AG04450 (cell line): ENCODE measurements at regions not wholly inside any gene's neighbourhood (a gene's known extent, or its start where the extent isn't known, plus 50 kb on each side); places are given as distances from the start of the nearest gene placed in this dataset.

Experiments used
- CTCF ChIA-PET: fragments of 300-600, 350-600 bp; formaldehyde crosslinking; extraction: SDS; loops from one replicate; lab custom pipeline; 2022; ENCODE audit warnings: antibody characterized with exemption, inconsistent platforms; lab: Charles Lee
- POLR2A ChIA-PET: fragments of 350-600 bp; formaldehyde crosslinking; extraction: SDS; loops from one replicate; lab custom pipeline; 2021; ENCODE audit warnings: antibody characterized with exemption, inconsistent platforms; lab: Yijun Ruan, JAX
- DNase-seq: peaks from one replicate; pipeline ENCODE4 v3.0.0-alpha.2; 2011; ENCODE audit warnings: low read depth, low spot score
- H3K27ac ChIP-seq: one replicate; pipeline ENCODE4 v1.5.1; 2012; ENCODE audit warnings: low read depth, low read length, control low read depth
- H3K27me3 ChIP-seq: one replicate; pipeline ENCODE4 v1.6.0; 2012; ENCODE audit warnings: low read length; ENCODE audit not compliant: control insufficient read depth, insufficient read depth
- H3K4me3 ChIP-seq: 2 replicates; pipeline ENCODE4 v1.5.1; 2011; ENCODE audit warnings: mild to moderate bottlenecking, low read depth, low read length, control low read depth
- H3K9me3 ChIP-seq: 2 replicates; pipeline ENCODE4 v1.5.1; 2012; ENCODE audit warnings: low read length; ENCODE audit not compliant: control insufficient read depth, insufficient read depth
- CTCF ChIP-seq: IDR thresholded peaks from 2 replicates; pipeline ENCODE4 v1.5.1; 2011; ENCODE audit warnings: low read depth, low read length, control low read depth, inconsistent platforms

DNA sequence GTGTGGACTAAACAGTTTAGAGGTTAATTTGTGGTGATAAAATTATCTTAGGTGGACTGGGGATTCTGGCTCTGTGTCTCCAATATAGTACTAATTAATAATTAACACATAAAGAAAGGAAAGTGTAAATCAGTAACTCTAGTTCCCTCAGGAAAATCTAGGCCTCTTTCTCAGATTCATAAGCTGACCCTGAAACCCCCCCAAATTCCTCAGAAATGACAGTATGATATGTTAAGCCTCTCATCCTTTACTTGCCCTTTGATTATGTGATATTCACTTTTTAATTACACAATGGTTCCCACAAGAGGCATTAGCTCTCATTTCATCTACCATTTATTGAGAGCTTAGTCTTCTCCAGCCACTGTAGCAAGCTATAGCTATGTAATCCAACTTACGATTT, 636.2 kb upstream of the SEMA6A start:
- Histone ChIP-seq H3K27me3 (no peaks in the 10 kb centered on the region), H3K27ac (no peak overlapping the region), H3K9me3 (peaks cover 9% of the 10 kb centered on the region; the same call in 1 of the 2 replicates), H3K4me3 (no peak overlapping the region)
- no peak for DNase-seq
- ChIA-PET POLR2A (no interaction called here), CTCF (no interaction called here)
- no peak for TF ChIP-seq CTCF

- no peak overlapping the region for H3K4me3 ChIP-seq
- TF ChIP-seq CTCF, result no peak
- H3K9me3 ChIP-seq, result peaks cover 8% of the 10 kb centered on the region; the same call in 1 of the 2 replicates
- no peak overlapping the region for H3K27ac ChIP-seq
- H3K27me3 ChIP-seq, result no peaks in the 10 kb centered on the region
- DNase-seq, result no peak
- ChIA-PET CTCF (no interaction called here), POLR2A (no interaction called here)
These were observed 634.9 kb upstream of the SEMA6A start for GRCh38 chr5:117209479-117209878.

DNA sequence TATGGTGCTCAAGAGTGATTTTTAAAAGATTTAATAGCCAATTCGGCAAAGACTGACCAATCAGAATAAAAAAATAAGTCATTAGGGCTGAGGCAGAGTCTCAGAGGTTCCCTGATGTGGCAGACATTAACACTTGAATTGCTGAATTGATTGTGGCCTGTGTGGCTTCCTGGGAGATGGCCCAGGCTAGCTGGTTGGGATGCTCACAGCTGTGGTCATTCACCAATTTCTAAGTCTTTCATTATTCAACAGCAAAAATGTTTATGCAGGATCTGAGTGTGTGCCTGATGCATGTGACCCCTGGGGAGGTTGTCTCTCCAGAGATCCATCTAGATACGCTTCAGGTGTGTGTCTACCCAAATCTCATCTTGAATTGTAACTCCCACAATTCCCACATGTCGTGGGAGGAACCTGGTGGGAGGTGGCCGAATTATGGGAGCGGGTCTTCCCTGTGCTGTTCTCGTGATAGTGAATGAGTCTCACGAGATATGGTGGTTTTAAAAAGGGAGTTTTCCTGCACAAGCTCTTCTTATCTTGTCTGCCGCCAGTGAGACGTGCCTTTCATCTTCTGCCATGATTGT, 632.6 kb upstream of the SEMA6A start:
- Histone ChIP-seq H3K27ac (no peak overlapping the region), H3K4me3 (no peak overlapping the region), H3K27me3 (no peaks in the 10 kb centered on the region), H3K9me3 (peaks cover 10% of the 10 kb centered on the region)
- ChIA-PET POLR2A (no interaction called here), CTCF (no interaction called here)
- no peak for TF ChIP-seq CTCF
- DNase-seq, result no peak

GRCh38 chr5:117205894-117206293, 631.3 kb upstream of the SEMA6A start:
- ChIA-PET POLR2A (no interaction called here), CTCF (no interaction called here)
- no peak overlapping the region for H3K4me3 ChIP-seq
- no peak for TF ChIP-seq CTCF
- no peaks in the 10 kb centered on the region for H3K27me3 ChIP-seq
- DNase-seq, result no peak
- H3K9me3 ChIP-seq, result peaks cover 12% of the 10 kb centered on the region
- H3K27ac ChIP-seq, result no peak overlapping the region

DNA sequence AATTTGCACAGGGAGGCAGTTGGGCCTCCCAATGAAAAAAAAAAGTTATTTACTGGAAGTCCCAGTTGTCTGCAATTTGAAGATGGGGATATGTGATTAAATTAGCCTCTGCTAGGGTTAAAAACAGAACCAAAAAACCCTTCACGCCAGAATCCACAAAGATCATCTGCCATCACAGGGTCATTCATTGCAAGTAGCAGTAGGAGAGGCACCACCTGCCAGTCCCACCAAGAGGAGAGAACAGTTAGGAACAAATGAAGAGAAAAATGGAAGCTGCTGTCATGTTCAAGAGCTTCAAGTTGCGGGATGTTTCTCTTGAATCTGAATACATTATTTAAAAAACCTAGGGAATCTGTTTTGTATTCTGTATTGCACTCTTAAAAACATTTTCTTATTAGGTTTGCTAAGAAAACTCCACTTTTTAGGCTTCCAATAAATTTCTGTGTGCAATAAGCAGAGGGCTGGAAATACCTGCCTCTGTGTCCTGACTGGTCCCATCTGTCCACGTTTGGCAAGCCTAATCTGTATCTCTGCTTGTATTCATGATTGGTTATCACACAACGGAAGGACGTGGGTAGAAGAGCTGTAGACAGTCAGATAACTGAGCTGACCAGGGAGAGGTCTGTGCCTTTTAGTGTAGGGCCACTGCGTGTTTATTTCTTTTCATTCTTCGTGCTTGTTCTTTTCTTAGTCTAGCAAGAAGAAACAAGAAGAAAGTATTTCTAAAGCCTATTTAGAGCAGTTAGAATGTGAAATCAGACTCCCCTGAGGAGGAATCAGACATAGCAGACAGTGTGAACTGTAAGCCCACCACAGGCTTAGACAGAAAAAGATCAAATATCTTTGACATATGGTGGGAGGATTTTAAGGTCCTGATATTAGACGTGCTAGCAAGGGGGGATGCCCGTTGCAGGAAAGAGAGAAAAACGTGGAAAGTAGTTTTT, 630.6 kb upstream of the SEMA6A start:
- DNase-seq, result no peak
- no peaks in the 10 kb centered on the region for H3K27me3 ChIP-seq
- no peak overlapping the region for H3K4me3 ChIP-seq
- TF ChIP-seq CTCF, result no peak
- ChIA-PET CTCF (no interaction called here), POLR2A (no interaction called here)
- H3K27ac ChIP-seq, result no peak overlapping the region
- H3K9me3 ChIP-seq, result peaks cover 12% of the 10 kb centered on the region
